ENCODE measurements at regions not wholly inside any gene's neighbourhood (a gene's known extent, or its start where the extent isn't known, plus 50 kb on each side); places are given as distances from the start of the nearest gene placed in this dataset.

DNA sequence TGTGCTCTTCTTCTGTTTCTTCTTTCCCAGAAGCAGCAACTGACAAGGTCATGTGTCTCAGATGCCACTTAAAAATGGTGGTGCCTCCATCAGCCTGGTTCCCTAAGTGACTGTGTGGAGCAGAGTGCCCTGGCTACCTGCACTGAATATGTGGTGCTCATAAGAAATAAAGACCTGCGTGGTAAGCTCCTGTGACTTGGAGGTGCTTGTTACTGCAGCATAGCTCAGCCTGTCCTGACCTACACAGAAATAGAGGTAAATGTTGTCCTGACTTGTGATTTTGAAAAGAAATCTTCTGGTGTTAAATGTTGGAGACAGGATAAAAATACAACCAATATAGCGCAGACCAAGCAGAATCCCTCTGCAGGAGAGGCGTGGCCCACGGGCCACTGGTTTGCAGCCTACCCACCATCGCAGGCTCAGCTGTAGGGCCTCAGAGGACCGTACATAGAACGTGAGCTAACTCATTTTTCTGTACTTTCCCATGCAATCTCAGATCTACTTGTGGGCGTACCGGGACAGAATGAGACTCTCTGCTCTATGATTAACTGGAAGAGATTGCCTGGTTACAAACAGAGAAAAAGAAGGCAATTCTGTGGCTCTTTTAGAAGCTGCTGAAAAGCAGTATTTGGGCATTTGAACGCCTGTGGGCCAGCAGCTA lies 79.4 kb upstream of the UNC5A start:
- H3K4me1 Mint-ChIP-seq, result no peaks in the 10 kb centered on the region
- no peaks in the 10 kb centered on the region for H3K36me3 Mint-ChIP-seq
- peaks cover 17% of the 10 kb centered on the region for H3K27me3 Mint-ChIP-seq
- peaks cover 5% of the 10 kb centered on the region for H3K9me3 Mint-ChIP-seq
- no peak overlapping the region for H3K27ac Mint-ChIP-seq
- no peak overlapping the region for H3K4me3 Mint-ChIP-seq

DNA sequence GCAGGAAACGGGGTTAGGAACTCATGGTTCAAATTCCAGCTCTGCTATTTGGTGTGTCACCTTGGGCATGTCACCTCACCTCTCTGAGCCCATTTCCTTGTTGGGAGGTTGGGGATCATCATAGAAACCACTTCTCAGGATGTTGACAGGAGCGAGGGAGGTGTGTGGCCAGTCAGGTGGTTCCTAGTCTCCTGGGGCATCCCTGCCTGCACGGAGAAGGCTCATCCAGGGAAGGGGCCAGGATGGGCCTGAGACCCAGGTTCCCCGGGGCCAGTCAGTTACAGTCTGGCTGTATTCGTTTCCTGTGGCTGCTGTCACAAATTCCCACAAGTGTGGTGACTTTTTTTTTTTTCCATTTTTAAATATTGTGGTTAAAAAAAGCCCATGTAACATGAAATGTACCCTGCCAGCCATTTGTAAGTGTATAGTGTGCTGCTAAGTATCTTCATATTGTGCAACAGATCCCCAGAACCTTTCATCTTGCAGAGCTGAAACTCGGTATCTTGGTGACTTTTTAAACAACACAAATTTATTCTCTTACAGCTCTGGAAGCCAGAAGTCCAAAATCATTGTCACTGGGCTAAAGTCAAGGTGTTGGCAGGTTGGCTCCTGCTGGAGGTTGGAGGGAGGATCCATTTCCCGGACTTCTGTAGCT lies 78.7 kb upstream of the UNC5A start:
- H3K27me3 Mint-ChIP-seq, result peaks cover 16% of the 10 kb centered on the region
- H3K27ac Mint-ChIP-seq, result no peak overlapping the region
- no peaks in the 10 kb centered on the region for H3K4me1 Mint-ChIP-seq
- H3K36me3 Mint-ChIP-seq, result no peaks in the 10 kb centered on the region
- H3K9me3 Mint-ChIP-seq, result peaks cover 5% of the 10 kb centered on the region
- no peak overlapping the region for H3K4me3 Mint-ChIP-seq

DNA sequence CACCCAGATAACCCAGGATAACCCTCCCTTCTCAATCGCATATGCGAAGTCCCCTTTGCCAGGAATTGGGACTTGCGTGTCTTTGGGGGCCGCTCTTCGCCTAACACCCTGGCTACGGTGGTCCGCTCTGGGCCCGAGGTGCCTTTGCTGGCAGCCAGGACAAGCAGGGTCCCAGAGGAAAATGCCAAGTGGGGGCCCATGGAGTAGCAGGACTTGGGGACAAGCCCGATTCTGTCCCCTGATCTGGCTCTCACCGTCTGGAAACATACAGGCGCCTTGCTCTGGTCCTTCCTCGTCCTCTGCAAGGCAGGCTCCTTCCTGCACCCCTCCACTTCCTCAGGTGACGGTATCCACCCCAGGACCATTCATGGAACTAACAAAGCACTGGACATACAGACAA lies 78.1 kb upstream of the UNC5A start:
- Mint-ChIP-seq H3K27me3 (peaks cover 18% of the 10 kb centered on the region), H3K27ac (no peak overlapping the region), H3K9me3 (peaks cover 5% of the 10 kb centered on the region), H3K36me3 (no peaks in the 10 kb centered on the region), H3K4me1 (no peaks in the 10 kb centered on the region), H3K4me3 (no peak overlapping the region)

DNA sequence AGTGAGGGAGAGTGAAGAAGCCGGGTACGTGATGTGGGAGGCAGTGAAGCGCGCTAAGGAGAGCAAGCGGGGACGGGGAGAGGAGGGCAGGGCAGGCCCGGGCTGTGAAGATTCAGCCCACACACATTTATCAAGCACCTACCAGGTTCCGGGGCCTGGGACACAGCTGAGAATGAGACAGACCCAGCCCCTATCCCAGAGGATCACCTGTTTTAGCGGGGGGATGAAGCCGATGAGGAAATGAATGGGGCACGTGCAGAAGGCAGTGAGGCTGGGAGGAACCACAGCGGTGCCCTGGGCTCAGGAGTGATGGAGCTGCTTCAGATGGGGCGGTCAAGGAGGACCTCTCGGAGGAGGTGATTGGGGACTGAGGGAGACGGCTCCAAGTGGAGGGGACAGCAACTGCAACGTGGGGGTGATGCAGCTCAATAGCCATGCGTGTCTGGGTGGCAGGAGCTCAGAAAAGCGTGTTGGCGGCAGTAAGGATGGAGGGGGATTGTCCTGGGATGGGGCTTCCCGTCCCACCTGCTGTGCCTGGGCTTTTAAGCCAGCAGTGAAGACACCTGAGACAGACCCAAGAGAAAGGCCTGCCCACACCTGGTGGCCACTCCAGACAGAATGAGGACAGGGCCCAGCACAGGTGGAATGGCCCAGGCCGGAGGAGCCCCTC lies 77.5 kb upstream of the UNC5A start:
- H3K4me3 Mint-ChIP-seq, result no peak overlapping the region
- peaks cover 5% of the 10 kb centered on the region for H3K9me3 Mint-ChIP-seq
- H3K27me3 Mint-ChIP-seq, result peaks cover 16% of the 10 kb centered on the region
- no peaks in the 10 kb centered on the region for H3K36me3 Mint-ChIP-seq
- no peaks in the 10 kb centered on the region for H3K4me1 Mint-ChIP-seq
- no peak overlapping the region for H3K27ac Mint-ChIP-seq

DNA sequence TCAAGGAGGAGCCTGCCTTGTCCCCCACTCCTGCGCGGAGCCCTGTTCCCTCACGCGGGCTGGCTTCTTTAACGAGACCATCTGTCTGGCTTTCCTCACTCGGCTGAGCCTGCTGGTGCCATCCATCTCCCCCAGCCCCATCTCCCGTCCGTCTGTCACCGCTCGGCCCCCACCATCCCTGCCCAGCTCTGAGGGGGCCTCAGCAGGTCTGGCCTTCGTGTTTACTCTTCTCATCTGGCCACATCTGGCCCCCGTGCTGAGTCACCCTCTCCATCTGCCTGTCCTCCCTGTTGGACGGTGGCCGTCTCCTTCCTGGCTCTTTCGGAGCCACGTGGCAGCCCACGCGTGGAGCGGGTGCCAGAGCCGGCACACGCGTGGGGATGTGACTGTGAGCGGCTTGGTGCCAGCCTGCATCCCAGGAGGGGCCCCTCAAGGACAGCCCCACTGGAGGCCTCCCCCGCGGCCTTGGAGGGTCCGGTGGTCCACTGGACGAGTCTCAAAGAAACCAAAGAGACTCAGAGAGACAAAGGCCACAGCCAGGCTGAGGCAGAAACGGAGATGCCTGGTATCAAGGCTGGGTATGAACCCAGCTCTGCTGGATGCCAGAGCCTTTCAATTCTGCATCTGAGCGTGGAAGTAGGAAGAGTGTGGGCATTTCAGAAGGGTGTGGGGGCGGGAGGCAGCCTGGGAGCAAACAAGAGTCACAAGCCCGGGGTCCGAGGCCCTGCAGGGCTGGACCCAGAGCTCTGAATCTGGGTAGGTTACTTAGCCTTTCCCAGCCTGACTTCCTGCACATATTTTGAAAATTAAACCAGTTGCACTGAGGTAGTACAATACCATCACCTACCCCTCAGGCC lies 76.7 kb upstream of the UNC5A start:
- Mint-ChIP-seq H3K9me3 (peaks cover 5% of the 10 kb centered on the region), H3K36me3 (no peaks in the 10 kb centered on the region), H3K27ac (no peak overlapping the region), H3K4me1 (no peaks in the 10 kb centered on the region), H3K4me3 (no peak overlapping the region), H3K27me3 (peaks cover 18% of the 10 kb centered on the region)

DNA sequence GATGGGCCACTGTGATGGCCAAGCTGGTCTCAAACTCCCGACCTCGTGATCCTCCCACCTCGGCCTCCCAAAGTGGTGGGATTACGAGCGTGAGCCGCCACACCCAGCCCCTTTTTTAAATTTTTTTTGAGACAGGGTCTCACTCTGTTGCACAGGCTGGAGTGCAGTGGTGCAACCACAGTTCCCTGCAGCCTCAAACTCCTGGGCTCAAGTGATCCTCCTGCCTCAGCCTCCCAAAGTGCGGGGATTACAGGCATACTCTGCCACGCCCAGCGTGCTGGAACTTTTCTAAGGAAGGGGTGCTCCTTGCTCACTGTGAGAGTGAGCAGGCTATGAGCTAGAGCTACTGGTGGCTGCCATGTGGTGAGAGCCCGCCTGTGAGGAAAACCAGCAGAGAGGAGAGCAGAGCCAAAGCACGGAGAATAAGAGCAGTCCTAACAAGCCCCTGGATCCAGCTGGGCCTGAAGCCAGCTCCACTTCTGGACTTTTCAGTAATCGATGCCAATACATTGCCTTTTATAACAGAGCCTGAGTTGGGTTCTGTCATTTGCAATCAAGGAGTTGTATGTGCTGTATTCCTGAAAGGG lies 75.5 kb upstream of the UNC5A start:
- Mint-ChIP-seq H3K36me3 (no peaks in the 10 kb centered on the region), H3K4me1 (no peaks in the 10 kb centered on the region), H3K27me3 (peaks cover 17% of the 10 kb centered on the region), H3K4me3 (no peak overlapping the region), H3K9me3 (peaks cover 5% of the 10 kb centered on the region), H3K27ac (no peak overlapping the region)

DNA sequence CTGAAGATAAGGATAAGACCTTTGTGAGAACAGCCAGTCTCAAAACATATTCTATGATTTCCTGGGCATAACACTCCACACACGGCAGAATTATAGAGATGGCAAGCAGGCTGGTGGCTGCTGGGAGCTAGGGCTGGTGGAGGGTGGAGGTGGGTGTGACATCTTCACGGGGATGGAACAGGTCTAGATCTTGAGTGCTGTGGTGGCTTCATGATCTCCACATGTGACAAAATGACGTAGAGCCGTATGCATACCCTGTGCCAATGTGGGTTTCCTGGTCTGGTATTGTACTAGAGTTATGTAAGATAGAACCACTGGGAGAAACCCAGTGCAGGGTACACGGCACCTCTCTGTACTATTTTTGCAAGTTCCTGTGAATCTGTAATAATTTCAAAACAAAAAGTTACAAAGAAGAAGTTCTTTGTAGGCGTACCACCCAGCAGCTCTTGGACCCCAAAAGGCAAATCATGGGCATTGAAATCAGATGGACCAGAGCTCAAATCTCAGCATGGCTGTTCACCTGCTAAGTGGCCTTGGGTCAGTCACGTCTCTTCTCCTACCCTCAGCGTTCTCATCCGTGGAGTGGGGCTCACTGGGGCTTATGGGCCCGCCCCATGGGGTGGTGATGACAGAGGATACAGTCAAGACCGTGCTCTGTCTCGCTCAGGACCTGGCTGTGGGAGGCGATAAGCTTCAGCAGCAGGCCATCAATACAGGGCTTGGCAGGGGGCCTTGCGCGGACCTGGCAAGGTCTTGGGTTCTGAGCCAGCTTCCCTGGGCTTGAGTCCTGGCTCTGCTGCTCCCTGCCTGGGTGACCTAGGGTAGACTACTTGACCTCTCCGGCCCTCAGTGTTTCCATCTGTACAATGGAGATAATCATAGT lies 74.7 kb upstream of the UNC5A start:
- Mint-ChIP-seq H3K4me3 (no peak overlapping the region), H3K4me1 (no peaks in the 10 kb centered on the region), H3K27ac (no peak overlapping the region), H3K27me3 (peaks cover 21% of the 10 kb centered on the region), H3K36me3 (no peaks in the 10 kb centered on the region), H3K9me3 (peaks cover 5% of the 10 kb centered on the region)

DNA sequence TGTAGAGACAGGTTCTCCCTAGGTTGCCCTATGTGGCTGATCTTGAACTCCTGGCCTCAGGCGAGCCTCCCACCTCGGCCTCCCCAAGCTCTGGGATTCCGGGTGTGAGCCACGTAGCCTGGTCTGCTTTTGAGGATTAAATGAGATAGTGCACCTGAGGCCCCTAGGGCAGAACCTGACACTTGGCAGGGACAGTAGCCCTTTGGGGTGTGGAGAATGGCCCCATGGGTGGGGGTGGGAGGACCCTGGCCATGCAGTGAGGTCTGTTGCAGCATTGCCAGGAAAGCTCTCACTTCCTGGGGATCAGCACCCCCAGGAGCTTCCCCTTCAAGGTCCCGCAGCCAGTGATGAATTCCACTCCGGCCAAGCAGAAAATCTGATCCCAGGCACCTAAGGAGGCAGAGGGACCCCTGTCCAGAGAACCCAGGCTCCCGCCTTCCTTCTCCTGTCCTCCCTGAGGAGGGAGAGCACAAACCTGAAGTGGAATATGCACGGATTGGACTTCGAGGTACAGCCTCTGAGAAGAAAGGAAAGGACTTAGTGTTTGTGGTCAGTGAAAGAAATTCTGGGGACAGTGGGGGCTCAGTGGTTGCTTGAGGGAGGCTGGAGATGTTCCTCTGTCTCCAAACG lies 73.9 kb upstream of the UNC5A start:
- no peaks in the 10 kb centered on the region for H3K9me3 Mint-ChIP-seq
- H3K27me3 Mint-ChIP-seq, result peaks cover 21% of the 10 kb centered on the region
- no peaks in the 10 kb centered on the region for H3K4me1 Mint-ChIP-seq
- no peaks in the 10 kb centered on the region for H3K36me3 Mint-ChIP-seq
- no peak overlapping the region for H3K4me3 Mint-ChIP-seq
- H3K27ac Mint-ChIP-seq, result no peak overlapping the region

DNA sequence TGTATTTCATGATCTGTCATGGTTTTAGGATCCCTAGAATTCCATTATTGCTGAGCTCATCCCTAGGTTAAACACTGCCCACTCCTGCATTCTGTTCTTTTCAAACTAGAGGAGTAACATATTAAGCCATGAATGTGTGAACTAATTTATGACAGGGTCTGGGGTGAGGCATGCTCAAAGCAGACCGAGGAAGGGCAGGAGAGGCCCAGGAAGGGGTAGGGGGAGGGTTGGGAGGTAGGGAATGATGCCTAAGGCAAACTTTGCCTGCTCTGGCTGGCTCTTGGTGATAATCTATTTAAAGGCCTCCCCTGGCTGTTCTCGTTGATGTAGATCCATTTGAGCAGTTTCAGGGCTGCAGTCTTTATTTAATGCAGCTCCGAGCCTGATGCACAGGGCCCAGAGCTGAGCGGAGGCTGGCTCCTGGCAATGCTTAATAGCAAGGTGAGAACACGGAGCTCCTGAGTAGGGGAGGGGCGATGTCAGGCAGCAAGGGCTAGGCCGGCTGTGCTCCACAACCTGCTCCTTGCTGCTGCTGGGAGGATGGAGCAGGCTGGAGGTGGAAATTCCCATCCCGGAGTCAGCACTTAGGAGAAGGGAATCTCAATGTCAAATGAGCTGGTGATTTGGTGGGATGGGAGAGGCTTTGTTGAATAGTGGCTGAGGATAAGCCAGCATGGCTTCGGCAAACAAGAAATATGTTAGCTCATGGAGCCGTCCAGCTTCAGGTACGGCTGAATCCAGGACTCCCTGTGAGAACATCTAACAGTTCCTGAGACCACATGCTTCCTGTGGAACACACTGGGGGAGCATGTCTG lies 73.2 kb upstream of the UNC5A start:
- Mint-ChIP-seq H3K4me3 (no peak overlapping the region), H3K36me3 (no peaks in the 10 kb centered on the region), H3K27me3 (peaks cover 28% of the 10 kb centered on the region), H3K9me3 (no peaks in the 10 kb centered on the region), H3K27ac (no peak overlapping the region), H3K4me1 (peaks cover 4% of the 10 kb centered on the region)

DNA sequence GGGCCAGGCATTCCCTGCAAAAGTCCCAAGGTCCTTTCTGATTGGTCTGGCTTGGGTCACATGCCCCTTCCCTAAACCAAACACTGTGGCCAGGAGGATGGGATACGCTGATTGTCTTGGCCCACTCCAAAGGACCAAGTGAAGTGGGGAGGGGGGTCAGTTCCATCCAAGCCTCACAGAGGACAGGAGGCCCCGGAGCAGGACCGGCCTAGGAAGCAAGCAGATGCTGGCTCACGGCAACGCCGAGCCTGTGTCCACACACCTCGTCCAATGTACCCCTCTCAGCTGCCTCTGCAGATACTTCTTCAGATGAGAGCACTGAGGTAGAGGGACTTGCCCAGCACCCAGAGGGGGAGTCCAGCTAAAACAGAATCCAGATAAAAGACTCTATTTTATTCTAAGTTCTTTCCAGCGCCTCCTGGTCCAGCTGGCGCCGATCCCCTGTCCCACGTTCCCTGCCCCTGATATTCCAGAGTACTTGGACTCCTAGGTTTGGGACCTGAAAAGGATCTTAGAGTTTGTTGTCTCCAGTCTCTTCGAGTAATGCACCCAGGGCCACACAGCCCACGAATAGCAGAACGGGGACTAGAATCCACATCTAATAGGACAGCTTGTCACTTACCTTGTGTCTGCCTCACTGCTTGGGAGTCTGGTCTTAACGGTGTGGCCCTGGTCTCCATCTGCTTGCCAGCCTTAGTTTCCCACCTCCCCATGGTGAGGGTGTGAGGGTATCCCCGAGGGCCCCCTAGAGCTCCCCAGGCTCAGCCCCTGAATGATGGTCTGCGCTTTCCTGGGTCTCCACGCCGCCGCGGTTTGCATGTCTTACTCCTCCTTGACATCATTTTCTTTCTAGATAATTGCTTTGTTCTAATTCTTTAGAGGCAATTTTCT lies 72.4 kb upstream of the UNC5A start:
- Mint-ChIP-seq H3K4me3 (no peak overlapping the region), H3K27ac (no peak overlapping the region), H3K9me3 (no peaks in the 10 kb centered on the region), H3K4me1 (peaks cover 8% of the 10 kb centered on the region), H3K27me3 (peaks cover 34% of the 10 kb centered on the region), H3K36me3 (no peaks in the 10 kb centered on the region)

DNA sequence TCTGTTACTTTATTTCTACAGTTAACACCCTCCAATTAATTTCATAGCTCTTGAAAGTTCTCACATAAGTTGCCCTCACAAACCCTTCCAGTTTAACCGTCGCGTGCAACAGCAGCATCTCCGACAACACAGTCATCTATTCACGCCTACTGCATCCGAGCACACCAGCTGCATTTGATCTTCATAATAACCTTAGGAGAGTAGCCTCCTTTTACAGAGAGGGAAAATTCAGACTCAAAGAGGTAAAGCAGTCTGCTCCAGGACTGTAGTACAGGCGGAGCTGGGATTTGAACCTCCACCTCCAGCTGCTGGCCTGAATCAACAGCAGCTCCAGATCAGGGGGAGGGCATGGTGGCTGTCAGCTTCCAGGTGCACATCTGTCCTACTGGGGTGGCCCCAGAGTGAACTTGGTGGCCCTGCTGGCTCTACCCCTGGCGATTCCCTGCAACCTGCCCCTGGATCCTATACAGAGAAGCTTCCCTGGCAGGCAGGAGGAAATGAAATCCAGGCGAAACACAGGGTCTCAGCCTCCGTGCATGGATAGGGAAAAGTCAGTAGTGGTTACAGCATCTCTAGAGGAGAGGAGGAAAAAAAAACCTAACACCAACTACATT lies 71.6 kb upstream of the UNC5A start:
- Mint-ChIP-seq H3K9me3 (no peaks in the 10 kb centered on the region), H3K4me1 (peaks cover 10% of the 10 kb centered on the region), H3K36me3 (no peaks in the 10 kb centered on the region), H3K27me3 (peaks cover 33% of the 10 kb centered on the region), H3K27ac (no peak overlapping the region), H3K4me3 (no peak overlapping the region)

DNA sequence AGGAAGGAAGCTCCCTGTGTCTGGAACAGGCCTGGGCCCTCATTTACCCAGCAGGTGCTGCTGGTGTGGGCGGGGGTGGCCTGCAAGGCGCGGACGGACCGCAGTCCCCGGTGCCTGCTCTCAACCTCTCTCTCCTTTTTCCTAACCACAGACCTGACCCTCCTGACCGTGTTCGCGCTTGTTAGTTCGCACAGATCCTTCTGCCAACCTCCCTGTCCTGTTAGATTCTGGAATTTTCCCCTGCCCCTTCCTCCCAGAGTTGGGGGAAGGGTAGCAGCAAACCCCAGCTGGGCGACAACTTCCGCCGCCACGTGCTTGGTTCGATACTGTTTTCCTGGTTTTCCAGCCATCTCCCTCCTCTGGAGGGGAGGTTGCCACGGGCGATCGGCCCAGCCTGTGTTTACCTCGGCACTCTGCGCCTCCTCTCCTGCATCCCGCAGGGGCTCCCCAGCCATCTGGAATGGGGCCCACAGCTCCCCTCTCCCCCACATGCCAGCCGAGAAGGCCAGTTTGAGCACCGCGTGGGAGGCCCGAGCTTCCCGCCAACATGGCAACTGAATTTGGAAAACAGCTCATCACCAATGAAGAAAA lies 70.8 kb upstream of the UNC5A start:
- H3K4me3 Mint-ChIP-seq, result no peak overlapping the region
- peak overlapping the region; percentile 66 for H3K27ac Mint-ChIP-seq
- peaks cover 38% of the 10 kb centered on the region for H3K27me3 Mint-ChIP-seq
- peaks cover 18% of the 10 kb centered on the region for H3K4me1 Mint-ChIP-seq
- no peaks in the 10 kb centered on the region for H3K36me3 Mint-ChIP-seq
- H3K9me3 Mint-ChIP-seq, result no peaks in the 10 kb centered on the region

Measured in activated naive CD4-positive, alpha-beta T cell treated with anti-CD3 and anti-CD28 coated beads, Interleukin-2, amount 50 U/mL, for 24 hours (primary cell).